Fibroblast of lung (primary cell): ENCODE measurements at regions not wholly inside any gene's neighbourhood (a gene's known extent, or its start where the extent isn't known, plus 50 kb on each side); places are given as distances from the start of the nearest gene placed in this dataset.

Experiments
- CTCF ChIP-seq, 2 donors: IDR thresholded peaks in 1 of 2; conservative IDR thresholded peaks in 1 of 2; 1 replicate in 1 of 2; 2 replicates in 1 of 2; pipeline ENCODE4 v1.5.1; 2011 to 2012; ENCODE audit warnings: low read length in 2 of 2, control low read depth in 1 of 2, inconsistent platforms in 1 of 2, low read depth in 1 of 2, mild to moderate bottlenecking in 1 of 2
- EZH2 ChIP-seq: IDR thresholded peaks from 2 replicates; pipeline ENCODE4 v1.5.1; 2012; ENCODE audit warnings: low read length, control low read depth, mild to moderate bottlenecking; ENCODE audit errors: missing control alignments

- no peak for TF ChIP-seq CTCF (conservative IDR thresholded peaks at IDR 0.05 in 1 of 2, IDR thresholded peaks at IDR 0.05 in 1 of 2; ENCODE audit: low read depth in 1 of 2, low read length in 2 of 2)
- TF ChIP-seq EZH2, result no peak
Observed at GRCh38 chr4:108324450-108324849, 155.7 kb upstream of the LEF1 start.
